Vagina (tissue), 2 donors: ENCODE measurements at regions not wholly inside any gene's neighbourhood (a gene's known extent, or its start where the extent isn't known, plus 50 kb on each side); places are given as distances from the start of the nearest gene placed in this dataset.
"Not testable (repeated sequence)": the region's sequence is repeated elsewhere in the genome, so short reads cannot be mapped to it uniquely, and the experiment has no call there.

ENCODE experiments used
- DNase-seq, 2 donors: peaks; one replicate each; pipeline ENCODE4 v3.0.0-alpha.2; 2017; ENCODE audit errors: extremely low spot score in 2 of 2
- H3K27ac ChIP-seq: fragments of 200-600 bp; sonication (generic); one replicate; pipeline ENCODE4 v1.5.1; 2019
- H3K27me3 ChIP-seq: fragments of 200-600 bp; sonication (generic); one replicate; pipeline ENCODE4 v1.5.1; 2019
- H3K36me3 ChIP-seq, 2 donors: fragments of 200-600 bp; sonication (generic); one replicate each; pipeline ENCODE4 v1.5.1; 2017 to 2019
- H3K4me1 ChIP-seq: fragments of 200-600 bp; sonication (generic); one replicate; pipeline ENCODE4 v1.5.1; 2019
- H3K4me3 ChIP-seq, 2 donors: fragments of 200-600 bp; sonication (generic); 1 replicate in 1 of 2; 2 replicates in 1 of 2; pipeline ENCODE4 v1.5.1; 2016 to 2019
- H3K9me3 ChIP-seq: fragments of 200-600 bp; sonication (generic); one replicate; pipeline ENCODE4 v1.5.1; 2019
- CTCF ChIP-seq, 3 experiments: fragments of 450-650 bp in 2 of 3; fragments of 200-600 bp in 1 of 3; sonication (generic) in 1 of 3; IDR thresholded peaks; one replicate each; pipeline ENCODE4 v1.5.1; 2017 to 2019; ENCODE audit warnings: antibody characterized with exemption in 3 of 3, mild to moderate bottlenecking in 2 of 3, moderate library complexity in 2 of 3
- POLR2A ChIP-seq, 2 donors: fragments of 450-650 bp; IDR thresholded peaks; one replicate each; pipeline ENCODE4 v1.6.1; 2017; ENCODE audit warnings: antibody characterized with exemption in 2 of 2, mild to moderate bottlenecking in 2 of 2, moderate library complexity in 2 of 2
- POLR2AphosphoS5 ChIP-seq, 2 donors: sonication (generic); formaldehyde crosslinking; IDR thresholded peaks; one replicate each; pipeline ENCODE4 v1.9.0; 2017; ENCODE audit warnings: antibody characterized with exemption in 2 of 2, mild to moderate bottlenecking in 2 of 2, low read depth in 1 of 2; ENCODE audit not compliant: insufficient read depth in 1 of 2
- intact Hi-C: fragments of 100-400 bp; cut with DNase I; formaldehyde crosslinking; loops from one replicate; pipeline ENCODE4 v1.15.1; 2023

- Histone ChIP-seq H3K27ac (no peak overlapping the region), H3K36me3 (no peaks in the 10 kb centered on the region), H3K9me3 (no peaks in the 10 kb centered on the region), H3K4me1 (no peaks in the 10 kb centered on the region), H3K4me3 (no peak overlapping the region), H3K27me3 (no peaks in the 10 kb centered on the region)
- TF ChIP-seq POLR2AphosphoS5 (IDR thresholded peaks at IDR 0.05; ENCODE audit: insufficient read depth in 1 of 2, low read depth in 1 of 2) (no peak), CTCF (IDR thresholded peaks at IDR 0.05) (no peak), POLR2A (IDR thresholded peaks at IDR 0.05) (no peak)
- intact Hi-C loops, result no loop called here
- no peak for DNase-seq
These were observed 151.2 kb downstream of the RNF144B start for GRCh38 chr6:18538315-18538714.

- H3K27ac ChIP-seq, result no peak overlapping the region
- no peaks in the 10 kb centered on the region for H3K27me3 ChIP-seq
- H3K9me3 ChIP-seq, result no peaks in the 10 kb centered on the region
- H3K4me3 ChIP-seq, result no peak overlapping the region
- no peaks in the 10 kb centered on the region for H3K4me1 ChIP-seq
- intact Hi-C loops, result no loop called here
- TF ChIP-seq POLR2AphosphoS5 (IDR thresholded peaks at IDR 0.05; ENCODE audit: insufficient read depth in 1 of 2, low read depth in 1 of 2) (no peak), POLR2A (IDR thresholded peaks at IDR 0.05) (no peak), CTCF (IDR thresholded peaks at IDR 0.05) (no peak)
- no peak for DNase-seq
- H3K36me3 ChIP-seq, result no peaks in the 10 kb centered on the region
These were observed 155.9 kb downstream of the RNF144B start for GRCh38 chr6:18543051-18543450.

GRCh38 chr6:18545142-18545541, 158.0 kb downstream of the RNF144B start:
- H3K4me3 ChIP-seq, intact Hi-C loops: not testable (repeated sequence)

GRCh38 chr6:18545726-18546125, 158.6 kb downstream of the RNF144B start:
- Histone ChIP-seq H3K4me1 (no peaks in the 10 kb centered on the region), H3K27me3 (no peaks in the 10 kb centered on the region), H3K9me3 (no peaks in the 10 kb centered on the region), H3K4me3 (no peak overlapping the region), H3K36me3 (no peaks in the 10 kb centered on the region), H3K27ac (no peak overlapping the region)
- intact Hi-C loops, result no loop called here
- no peak for DNase-seq
- no peak for TF ChIP-seq POLR2A (IDR thresholded peaks at IDR 0.05)

More at GRCh38 chr6:18545142-18545541, 158.0 kb downstream of the RNF144B start:
- H3K27me3 ChIP-seq, H3K27ac ChIP-seq, H3K36me3 ChIP-seq, DNase-seq, H3K4me1 ChIP-seq, H3K9me3 ChIP-seq: not testable (repeated sequence)

GRCh38 chr6:18550119-18550518, 163.0 kb downstream of the RNF144B start:
- DNase-seq, result no peak
- Histone ChIP-seq H3K4me3 (no peak overlapping the region), H3K9me3 (no peaks in the 10 kb centered on the region), H3K27me3 (no peaks in the 10 kb centered on the region), H3K27ac (no peak overlapping the region), H3K36me3 (no peaks in the 10 kb centered on the region), H3K4me1 (no peaks in the 10 kb centered on the region)
- TF ChIP-seq CTCF (IDR thresholded peaks at IDR 0.05) (no peak), POLR2AphosphoS5 (IDR thresholded peaks at IDR 0.05; ENCODE audit: insufficient read depth in 1 of 2, low read depth in 1 of 2) (no peak), POLR2A (IDR thresholded peaks at IDR 0.05) (no peak)
- intact Hi-C loops, result no loop called here

- H3K27ac ChIP-seq, result no peak overlapping the region
- H3K4me1 ChIP-seq, result no peaks in the 10 kb centered on the region
- H3K27me3 ChIP-seq, result no peaks in the 10 kb centered on the region
- H3K9me3 ChIP-seq, result no peaks in the 10 kb centered on the region
- no peak for DNase-seq
- no peak overlapping the region for H3K4me3 ChIP-seq
- H3K36me3 ChIP-seq, result no peaks in the 10 kb centered on the region
- intact Hi-C loops, result no loop called here
- TF ChIP-seq POLR2AphosphoS5 (IDR thresholded peaks at IDR 0.05; ENCODE audit: insufficient read depth in 1 of 2, low read depth in 1 of 2) (no peak), CTCF (IDR thresholded peaks at IDR 0.05) (no peak), POLR2A (IDR thresholded peaks at IDR 0.05) (no peak)
These were observed 164.1 kb downstream of the RNF144B start for GRCh38 chr6:18551228-18551627.
